B cell (primary cell): ENCODE measurements at regions not wholly inside any gene's neighbourhood (a gene's known extent, or its start where the extent isn't known, plus 50 kb on each side); places are given as distances from the start of the nearest gene placed in this dataset.
"Not testable (repeated sequence)": the region's sequence is repeated elsewhere in the genome, so short reads cannot be mapped to it uniquely, and the experiment has no call there.

ENCODE experiments used
- ATAC-seq: fragments of 200-7000 bp; cut with Tn5 transposase; one replicate; pipeline ENCODE4 v1.10.0; 2021; ENCODE audit warnings: low read depth, mild to moderate bottlenecking, moderate number of reproducible peaks, moderate library complexity
- CTCF ChIA-PET: fragments of 350-600 bp; sonication (Branson Sonifier 250); formaldehyde crosslinking; loops from one replicate; lab custom pipeline; 2021; ENCODE audit warnings: antibody characterized with exemption, inconsistent platforms; lab: Charles Lee
- POLR2A ChIA-PET: fragments of 350-600 bp; sonication (Branson Sonifier 250); formaldehyde crosslinking; loops from one replicate; lab custom pipeline; 2021; ENCODE audit warnings: antibody characterized with exemption; lab: Charles Lee
- DNase-seq: peaks from one replicate; pipeline ENCODE4 v3.0.0; 2013
- H2AFZ ChIP-seq: 2 replicates; pipeline ENCODE4 v1.6.1; 2012; ENCODE audit warnings: mild to moderate bottlenecking, low read depth, low read length; ENCODE audit not compliant: insufficient read depth, poor library complexity, severe bottlenecking
- H3K27ac ChIP-seq, 2 donors: 1 replicate in 1 of 2; 2 replicates in 1 of 2; pipeline ENCODE4 v1.5.1; 2012 to 2013; ENCODE audit warnings: low read length in 2 of 2, mild to moderate bottlenecking in 2 of 2, moderate library complexity in 1 of 2
- H3K27me3 ChIP-seq, 4 experiments: fragments of 200-600 bp in 1 of 4; sonication (generic) in 1 of 4; replicated peaks in 1 of 4; 1 replicate in 2 of 4; 2 replicates in 2 of 4; pipeline versions ENCODE4 v1.6.1 to v1.7.0; 2013 to 2016; ENCODE audit warnings: low read length in 3 of 4, mild to moderate bottlenecking in 2 of 4, mixed read lengths in 1 of 4, moderate library complexity in 1 of 4; ENCODE audit not compliant: insufficient read depth in 4 of 4, control insufficient read depth in 3 of 4; ENCODE audit errors: control extremely low read depth in 1 of 4
- H3K36me3 ChIP-seq, 2 experiments: replicated peaks in 1 of 2; 1 replicate in 1 of 2; 2 replicates in 1 of 2; pipeline versions ENCODE4 v1.6.1 to v1.7.1; 2013; ENCODE audit warnings: low read length in 1 of 2; ENCODE audit not compliant: insufficient read depth in 2 of 2, control insufficient read depth in 1 of 2; ENCODE audit errors: control extremely low read depth in 1 of 2, extremely low read depth in 1 of 2
- H3K4me1 ChIP-seq, 2 donors: fragments of 200-600 bp in 1 of 2; sonication (generic) in 1 of 2; 1 replicate in 1 of 2; 2 replicates in 1 of 2; pipeline versions ENCODE4 v1.5.1 to v1.6.1; 2013 to 2017; ENCODE audit warnings: low read length in 2 of 2; ENCODE audit not compliant: control insufficient read depth in 2 of 2, insufficient read depth in 2 of 2
- H3K4me2 ChIP-seq: replicated peaks from 2 replicates; pipeline ENCODE3; 2012; ENCODE audit warnings: mild to moderate bottlenecking, low read depth, low read length; ENCODE audit not compliant: poor library complexity, severe bottlenecking
- H3K4me3 ChIP-seq, 5 experiments: fragments of 200-600 bp in 1 of 5; sonication (generic) in 1 of 5; 1 replicate in 3 of 5; 2 replicates in 2 of 5; pipeline versions ENCODE4 v1.5.1 to v1.7.0; 2011 to 2016; ENCODE audit warnings: low read length in 4 of 5, mild to moderate bottlenecking in 4 of 5, low read depth in 2 of 5, control low read depth in 1 of 5, moderate library complexity in 1 of 5; ENCODE audit not compliant: insufficient read depth in 1 of 5; ENCODE audit errors: control extremely low read depth in 1 of 5, extremely low read depth in 1 of 5
- H3K79me2 ChIP-seq: fragments of 200-600 bp; sonication (generic); one replicate; pipeline ENCODE4 v1.6.0; 2016; ENCODE audit warnings: low read length; ENCODE audit not compliant: control insufficient read depth, insufficient read depth
- H3K9ac ChIP-seq: fragments of 200-600 bp; sonication (generic); 2 replicates; pipeline ENCODE4 v1.6.1; 2017; ENCODE audit warnings: mild to moderate bottlenecking, low read length, moderate library complexity
- H3K9me3 ChIP-seq, 3 donors: one replicate each; pipeline versions ENCODE4 v1.6.1 to v1.7.1; 2013; ENCODE audit warnings: low read length in 2 of 3; ENCODE audit not compliant: control insufficient read depth in 2 of 3, insufficient read depth in 1 of 3; ENCODE audit errors: control extremely low read depth in 1 of 3
- H4K20me1 ChIP-seq: 2 replicates; pipeline ENCODE4 v1.6.0; 2012; ENCODE audit warnings: mild to moderate bottlenecking, low read length; ENCODE audit not compliant: insufficient read depth, control insufficient read depth, poor library complexity, severe bottlenecking
- H3K27ac Mint-ChIP-seq: one replicate; pipeline ENCODE4 v1.8.0; 2021; ENCODE audit warnings: mixed read lengths
- H3K27me3 Mint-ChIP-seq: one replicate; pipeline ENCODE4 v1.8.0; 2021; ENCODE audit warnings: mixed read lengths
- H3K4me1 Mint-ChIP-seq: one replicate; pipeline ENCODE4 v1.8.0; 2021; ENCODE audit warnings: mixed read lengths
- H3K4me3 Mint-ChIP-seq: one replicate; pipeline ENCODE4 v1.8.0; 2021; ENCODE audit warnings: mixed read lengths
- H3K9me3 Mint-ChIP-seq: one replicate; pipeline ENCODE4 v1.8.0; 2022; ENCODE audit warnings: mixed read lengths; ENCODE audit not compliant: insufficient read depth
- EZH2 ChIP-seq: IDR thresholded peaks from 2 replicates; pipeline ENCODE4 v1.6.1; 2012; ENCODE audit warnings: borderline replicate concordance, low read depth, mild to moderate bottlenecking, moderate library complexity, low read length; ENCODE audit not compliant: insufficient read depth, poor library complexity, severe bottlenecking
- whole genome bisulfite sequencing: methylation state at CpG from one replicate; pipeline ENCODE4 v1.1.5; 2013; ENCODE audit warnings: missing lambda C conversion rate; ENCODE audit not compliant: insufficient coverage; 5-methylcytosine and 5-hydroxymethylcytosine counted together
- intact Hi-C: fragments of 100-400 bp; cut with micrococcal nuclease; formaldehyde crosslinking; loops from one replicate; pipeline ENCODE4 v1.10.0; 2022
- TF ChIP-seq, protein P1 (sequence below): fragments of 200-600 bp; IDR thresholded peaks from one replicate; pipeline ENCODE4 v1.8.0; 2022; ENCODE audit warnings: antibody characterized with exemption, mild to moderate bottlenecking

DNA sequence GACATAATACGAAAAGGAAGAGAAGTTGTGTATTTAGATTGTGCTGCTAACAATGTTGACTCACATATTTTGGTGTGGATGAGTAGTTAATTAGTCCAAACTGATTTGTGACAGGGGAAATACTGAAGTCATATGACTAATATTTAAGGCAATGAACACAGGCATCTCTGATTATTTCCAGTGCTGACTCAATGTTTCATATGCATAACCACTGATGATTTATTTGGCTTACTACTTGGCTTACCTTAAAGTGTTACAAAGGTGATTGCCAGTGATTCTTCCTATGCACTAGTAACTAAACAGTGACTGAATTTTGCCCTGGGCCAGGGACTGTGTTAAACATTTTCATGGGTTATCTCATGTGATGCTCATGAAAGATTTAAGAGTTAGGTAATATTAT, 722.6 kb downstream of the METTL4 start:
- H3K27me3 ChIP-seq = no peaks in the 10 kb centered on the region
- no peak overlapping the region for H3K27ac ChIP-seq
- TF ChIP-seq EZH2 = no peak
- TF ChIP-seq, protein P1, sequence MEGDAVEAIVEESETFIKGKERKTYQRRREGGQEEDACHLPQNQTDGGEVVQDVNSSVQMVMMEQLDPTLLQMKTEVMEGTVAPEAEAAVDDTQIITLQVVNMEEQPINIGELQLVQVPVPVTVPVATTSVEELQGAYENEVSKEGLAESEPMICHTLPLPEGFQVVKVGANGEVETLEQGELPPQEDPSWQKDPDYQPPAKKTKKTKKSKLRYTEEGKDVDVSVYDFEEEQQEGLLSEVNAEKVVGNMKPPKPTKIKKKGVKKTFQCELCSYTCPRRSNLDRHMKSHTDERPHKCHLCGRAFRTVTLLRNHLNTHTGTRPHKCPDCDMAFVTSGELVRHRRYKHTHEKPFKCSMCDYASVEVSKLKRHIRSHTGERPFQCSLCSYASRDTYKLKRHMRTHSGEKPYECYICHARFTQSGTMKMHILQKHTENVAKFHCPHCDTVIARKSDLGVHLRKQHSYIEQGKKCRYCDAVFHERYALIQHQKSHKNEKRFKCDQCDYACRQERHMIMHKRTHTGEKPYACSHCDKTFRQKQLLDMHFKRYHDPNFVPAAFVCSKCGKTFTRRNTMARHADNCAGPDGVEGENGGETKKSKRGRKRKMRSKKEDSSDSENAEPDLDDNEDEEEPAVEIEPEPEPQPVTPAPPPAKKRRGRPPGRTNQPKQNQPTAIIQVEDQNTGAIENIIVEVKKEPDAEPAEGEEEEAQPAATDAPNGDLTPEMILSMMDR = no peak
- H3K4me1 ChIP-seq = no peaks in the 10 kb centered on the region
- ATAC-seq (no peak), DNase-seq (no peak)
- Mint-ChIP-seq H3K4me3 (no peak overlapping the region), H3K27ac (no peak overlapping the region), H3K4me1 (no peaks in the 10 kb centered on the region), H3K27me3 (no peaks in the 10 kb centered on the region), H3K9me3 (peaks cover 2% of the 10 kb centered on the region)
- ChIA-PET POLR2A (no interaction called here), CTCF (no interaction called here)
- no peak overlapping the region for H3K4me3 ChIP-seq
- H3K4me2 ChIP-seq = no peak overlapping the region
- no peaks in the 10 kb centered on the region for H3K36me3 ChIP-seq
- H3K9me3 ChIP-seq = peaks cover 0 to 3% (median 0%) of the 10 kb centered on the region in 3 donors
- no peaks in the 10 kb centered on the region for H3K79me2 ChIP-seq
- no peak overlapping the region for H2AFZ ChIP-seq
- intact Hi-C loops = no loop called here
- H3K9ac ChIP-seq = no peak overlapping the region
- WGBS = 89% methylated on average over 1 of the region's 1 CpG
- no peaks in the 10 kb centered on the region for H4K20me1 ChIP-seq

DNA sequence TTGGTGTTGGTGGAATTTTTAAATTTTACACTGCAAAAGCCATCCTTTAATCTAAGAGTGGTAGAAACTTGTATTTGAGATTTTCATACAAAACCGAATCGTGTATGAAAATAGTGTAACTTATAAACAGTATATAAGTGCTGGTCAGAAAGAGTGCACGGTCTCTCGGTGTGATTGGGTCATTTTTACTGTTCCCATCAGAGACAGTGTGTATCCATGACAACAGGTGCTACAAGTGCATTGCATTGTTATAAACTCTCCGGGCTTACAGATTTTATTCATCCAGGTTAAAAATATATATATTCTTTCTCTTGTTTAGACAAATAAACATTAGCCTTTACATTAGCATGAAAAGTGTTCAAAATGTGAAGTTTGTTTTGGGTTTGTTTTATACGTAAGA, 721.9 kb downstream of the METTL4 start:
- Histone ChIP-seq H3K36me3 (no peaks in the 10 kb centered on the region), H3K27ac (no peak overlapping the region), H3K4me3 (no peak overlapping the region), H3K79me2 (no peaks in the 10 kb centered on the region), H2AFZ (no peak overlapping the region), H3K4me1 (no peaks in the 10 kb centered on the region), H4K20me1 (no peaks in the 10 kb centered on the region), H3K27me3 (no peaks in the 10 kb centered on the region), H3K9me3 (peaks cover 0 to 3% (median 0%) of the 10 kb centered on the region in 3 donors), H3K9ac (no peak overlapping the region), H3K4me2 (no peak overlapping the region)
- DNase-seq (no peak), ATAC-seq (no peak)
- H3K27me3 Mint-ChIP-seq = no peaks in the 10 kb centered on the region
- H3K27ac Mint-ChIP-seq = no peak overlapping the region
- no peak overlapping the region for H3K4me3 Mint-ChIP-seq
- H3K4me1 Mint-ChIP-seq = no peaks in the 10 kb centered on the region
- ChIA-PET CTCF (no interaction called here), POLR2A (no interaction called here)
- H3K9me3 Mint-ChIP-seq = peaks cover 2% of the 10 kb centered on the region
- WGBS = no CpG with 5 or more reads among the region's 6 CpGs
- TF ChIP-seq, protein P1 = no peak
- TF ChIP-seq EZH2 = no peak
- intact Hi-C loops = no loop called here

DNA sequence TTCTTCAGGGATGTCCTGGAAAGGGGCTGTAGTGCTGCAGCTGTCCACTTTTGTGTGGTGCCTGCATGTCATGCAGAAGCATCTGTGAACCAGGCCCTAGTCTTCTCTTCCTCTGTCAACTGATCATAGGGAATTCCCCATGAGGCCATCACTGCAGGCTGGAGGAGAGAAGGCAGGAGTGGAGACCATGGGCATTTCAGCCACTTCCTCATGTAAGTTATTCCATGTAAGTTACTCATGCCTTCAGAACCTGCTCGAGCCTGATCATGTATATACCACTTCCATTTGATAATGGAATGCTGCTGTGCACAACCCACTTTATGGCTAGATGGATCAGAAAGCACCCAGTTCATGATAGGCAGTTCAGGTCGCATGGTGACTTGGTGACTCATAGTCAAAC, 714.0 kb downstream of the METTL4 start:
- intact Hi-C loops, H3K36me3 ChIP-seq, H3K9ac ChIP-seq, CTCF ChIA-PET, H3K4me3 ChIP-seq, H3K27ac ChIP-seq, H3K27me3 Mint-ChIP-seq, H3K9me3 ChIP-seq, H3K4me1 Mint-ChIP-seq, H3K4me1 ChIP-seq, H3K4me3 Mint-ChIP-seq, H2AFZ ChIP-seq, H3K4me2 ChIP-seq, H3K27ac Mint-ChIP-seq, H4K20me1 ChIP-seq, DNase-seq, ATAC-seq, H3K27me3 ChIP-seq, POLR2A ChIA-PET, H3K9me3 Mint-ChIP-seq, H3K79me2 ChIP-seq: not testable (repeated sequence)
- WGBS = no CpG with 5 or more reads among the region's 2 CpGs
